HL-60/S4 treated with retinoic acid at 250 ng/mL for 4 days and 3 days (cell line): ENCODE measurements at regions not wholly inside any gene's neighbourhood (a gene's known extent, or its start where the extent isn't known, plus 50 kb on each side); places are given as distances from the start of the nearest gene placed in this dataset.

Experiments used
- in situ Hi-C: fragments of 300-500 bp; cut with MboI; formaldehyde crosslinking; loops from 2 replicates; pipeline ENCODE4 v1.7.0; 2022; ENCODE audit warnings: low sequenced_read_pairs

GRCh38 chr3:70849911-70850699 is 537.7 kb upstream of the MDFIC2 start:
- in situ Hi-C loops: no loop called here

- in situ Hi-C loops: no loop called here
Observed at GRCh38 chr3:70840106-70840870, 527.9 kb upstream of the MDFIC2 start.

- in situ Hi-C loops: no loop called here
Observed at GRCh38 chr3:70833239-70833960, 521.0 kb upstream of the MDFIC2 start.

GRCh38 chr3:70832834-70833205 is 520.4 kb upstream of the MDFIC2 start:
- in situ Hi-C loops: no loop called here

- in situ Hi-C loops: no loop called here
Observed at GRCh38 chr3:70832089-70832833, 519.8 kb upstream of the MDFIC2 start.

GRCh38 chr3:70829092-70829491 is 516.7 kb upstream of the MDFIC2 start:
- in situ Hi-C loops: no loop called here

- in situ Hi-C loops: no loop called here
Observed at GRCh38 chr3:70824773-70825172, 512.3 kb upstream of the MDFIC2 start.

GRCh38 chr3:70824078-70824477 is 511.6 kb upstream of the MDFIC2 start:
- in situ Hi-C loops: no loop called here

GRCh38 chr3:70823622-70824021 is 511.2 kb upstream of the MDFIC2 start:
- in situ Hi-C loops: no loop called here

GRCh38 chr3:70822669-70823068 is 510.2 kb upstream of the MDFIC2 start:
- in situ Hi-C loops: no loop called here

- in situ Hi-C loops: no loop called here
Observed at GRCh38 chr3:70821602-70822001, 509.2 kb upstream of the MDFIC2 start.

- in situ Hi-C loops: no loop called here
Observed at GRCh38 chr3:70820397-70820796, 508.0 kb upstream of the MDFIC2 start.

GRCh38 chr3:70818145-70818544 is 505.7 kb upstream of the MDFIC2 start:
- in situ Hi-C loops: no loop called here

- in situ Hi-C loops: no loop called here
Observed at GRCh38 chr3:70816346-70816745, 503.9 kb upstream of the MDFIC2 start.

GRCh38 chr3:70815817-70816216 is 503.4 kb upstream of the MDFIC2 start:
- in situ Hi-C loops: no loop called here

GRCh38 chr3:70813311-70813710 is 500.9 kb upstream of the MDFIC2 start:
- in situ Hi-C loops: no loop called here

GRCh38 chr3:70811880-70812279 is 499.4 kb upstream of the MDFIC2 start:
- in situ Hi-C loops: no loop called here

GRCh38 chr3:70808881-70809280 is 496.4 kb upstream of the MDFIC2 start:
- in situ Hi-C loops: no loop called here

GRCh38 chr3:70806556-70806955 is 494.1 kb upstream of the MDFIC2 start:
- in situ Hi-C loops: no loop called here

GRCh38 chr3:70806021-70806420 is 493.6 kb upstream of the MDFIC2 start:
- in situ Hi-C loops: no loop called here
